Astrocyte of the cerebellum (primary cell): ENCODE measurements at regions not wholly inside any gene's neighbourhood (a gene's known extent, or its start where the extent isn't known, plus 50 kb on each side); places are given as distances from the start of the nearest gene placed in this dataset.

Experiments
- DNase-seq: peaks from one replicate; pipeline ENCODE4 v3.0.0-alpha.2; 2011; ENCODE audit warnings: low read depth
- H3K4me3 ChIP-seq: 2 replicates; pipeline ENCODE4 v1.5.1; 2011; ENCODE audit warnings: mild to moderate bottlenecking, low read depth, low read length, moderate library complexity
- in situ Hi-C: cut with HindIII; loops from 2 replicates; pipeline ENCODE4 v1.10.0; 2017; ENCODE audit warnings: low sequenced_read_pairs
- TF ChIP-seq, protein P1 (sequence below): IDR thresholded peaks from 2 replicates; pipeline ENCODE4 v1.5.1; 2012; ENCODE audit warnings: low read length, low read depth, moderate library complexity, mild to moderate bottlenecking; ENCODE audit errors: missing control alignments

DNA sequence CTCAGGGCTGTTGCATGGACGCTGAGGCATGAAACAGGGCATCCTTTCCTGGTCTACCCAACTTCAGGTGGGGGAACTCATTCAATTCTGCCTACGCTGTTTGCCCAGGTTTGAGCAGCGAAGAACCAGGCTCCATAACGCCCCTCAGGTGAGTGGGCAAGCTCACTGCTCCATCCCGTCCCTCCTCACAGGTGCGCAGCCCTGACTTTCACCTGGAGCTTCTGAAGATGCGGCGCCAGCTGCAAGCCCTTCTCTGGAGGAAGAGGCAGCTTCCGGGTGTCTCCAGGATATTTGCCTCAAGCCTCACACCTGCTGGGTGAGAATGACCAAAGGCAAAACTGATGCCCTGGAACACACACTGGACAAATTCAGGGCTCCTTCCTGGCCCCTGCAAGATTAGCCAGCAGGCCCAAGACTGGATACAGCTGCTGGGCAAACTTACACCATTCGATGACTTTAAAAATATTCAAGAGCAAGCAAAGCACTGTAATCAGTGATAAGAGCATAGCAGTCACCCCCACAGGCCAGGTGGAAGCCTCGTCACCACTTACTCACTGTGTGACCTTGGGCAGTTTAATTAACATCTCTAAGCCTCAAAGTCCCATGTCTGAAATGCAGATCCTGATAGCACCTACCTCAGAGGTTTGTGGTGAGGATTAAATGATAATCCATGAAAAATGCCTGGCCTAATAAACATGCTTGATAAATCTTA is 97.7 kb downstream of the GYPC start:
- TF ChIP-seq, protein P1, sequence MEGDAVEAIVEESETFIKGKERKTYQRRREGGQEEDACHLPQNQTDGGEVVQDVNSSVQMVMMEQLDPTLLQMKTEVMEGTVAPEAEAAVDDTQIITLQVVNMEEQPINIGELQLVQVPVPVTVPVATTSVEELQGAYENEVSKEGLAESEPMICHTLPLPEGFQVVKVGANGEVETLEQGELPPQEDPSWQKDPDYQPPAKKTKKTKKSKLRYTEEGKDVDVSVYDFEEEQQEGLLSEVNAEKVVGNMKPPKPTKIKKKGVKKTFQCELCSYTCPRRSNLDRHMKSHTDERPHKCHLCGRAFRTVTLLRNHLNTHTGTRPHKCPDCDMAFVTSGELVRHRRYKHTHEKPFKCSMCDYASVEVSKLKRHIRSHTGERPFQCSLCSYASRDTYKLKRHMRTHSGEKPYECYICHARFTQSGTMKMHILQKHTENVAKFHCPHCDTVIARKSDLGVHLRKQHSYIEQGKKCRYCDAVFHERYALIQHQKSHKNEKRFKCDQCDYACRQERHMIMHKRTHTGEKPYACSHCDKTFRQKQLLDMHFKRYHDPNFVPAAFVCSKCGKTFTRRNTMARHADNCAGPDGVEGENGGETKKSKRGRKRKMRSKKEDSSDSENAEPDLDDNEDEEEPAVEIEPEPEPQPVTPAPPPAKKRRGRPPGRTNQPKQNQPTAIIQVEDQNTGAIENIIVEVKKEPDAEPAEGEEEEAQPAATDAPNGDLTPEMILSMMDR = no peak
- DNase-seq = no peak
- in situ Hi-C loops = no loop called here
- no peak overlapping the region for H3K4me3 ChIP-seq

DNA sequence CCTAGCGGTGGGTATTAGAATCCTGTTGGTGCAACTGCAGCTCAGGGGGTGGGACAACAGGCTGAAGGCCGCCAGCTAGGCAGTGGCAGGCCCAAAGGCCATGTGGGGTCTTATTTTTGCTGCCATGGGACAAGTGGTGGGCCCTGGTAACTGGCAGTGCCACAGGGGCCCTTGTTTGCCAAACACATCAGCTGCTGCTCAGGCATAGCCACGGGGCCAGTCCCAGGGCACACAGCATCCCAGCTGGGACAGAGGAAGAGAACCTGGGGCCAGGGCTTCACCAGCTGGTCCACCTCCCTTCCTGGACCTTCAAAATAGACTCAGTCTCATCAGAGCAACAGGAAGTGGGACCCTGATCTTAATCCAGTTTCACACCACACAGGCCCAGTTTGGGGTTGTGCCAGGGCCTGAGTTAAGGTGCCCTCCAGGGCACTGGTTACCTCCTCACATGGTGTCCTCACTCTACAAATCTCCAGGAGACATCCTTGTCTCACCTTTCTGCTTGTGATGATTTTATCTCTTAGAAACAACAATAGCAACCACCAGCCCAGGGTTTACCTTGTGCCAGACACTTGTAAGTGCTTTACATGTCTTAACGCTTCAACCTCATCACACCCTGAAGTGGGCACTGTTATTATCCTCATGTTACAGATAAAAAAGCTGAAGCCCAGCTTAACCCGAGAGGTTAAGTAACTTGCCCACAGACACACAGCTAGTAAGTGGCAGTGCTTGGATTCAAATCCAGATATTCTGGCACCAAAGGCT is 98.5 kb downstream of the GYPC start:
- in situ Hi-C loops = no loop called here
- no peak for DNase-seq
- H3K4me3 ChIP-seq = no peak overlapping the region
- TF ChIP-seq, protein P1 = no peak

GRCh38 chr2:126756125-126756524 is 100.2 kb downstream of the GYPC start:
- DNase-seq = no peak
- TF ChIP-seq, protein P1 = no peak
- no peak overlapping the region for H3K4me3 ChIP-seq
- in situ Hi-C loops = no loop called here

DNA sequence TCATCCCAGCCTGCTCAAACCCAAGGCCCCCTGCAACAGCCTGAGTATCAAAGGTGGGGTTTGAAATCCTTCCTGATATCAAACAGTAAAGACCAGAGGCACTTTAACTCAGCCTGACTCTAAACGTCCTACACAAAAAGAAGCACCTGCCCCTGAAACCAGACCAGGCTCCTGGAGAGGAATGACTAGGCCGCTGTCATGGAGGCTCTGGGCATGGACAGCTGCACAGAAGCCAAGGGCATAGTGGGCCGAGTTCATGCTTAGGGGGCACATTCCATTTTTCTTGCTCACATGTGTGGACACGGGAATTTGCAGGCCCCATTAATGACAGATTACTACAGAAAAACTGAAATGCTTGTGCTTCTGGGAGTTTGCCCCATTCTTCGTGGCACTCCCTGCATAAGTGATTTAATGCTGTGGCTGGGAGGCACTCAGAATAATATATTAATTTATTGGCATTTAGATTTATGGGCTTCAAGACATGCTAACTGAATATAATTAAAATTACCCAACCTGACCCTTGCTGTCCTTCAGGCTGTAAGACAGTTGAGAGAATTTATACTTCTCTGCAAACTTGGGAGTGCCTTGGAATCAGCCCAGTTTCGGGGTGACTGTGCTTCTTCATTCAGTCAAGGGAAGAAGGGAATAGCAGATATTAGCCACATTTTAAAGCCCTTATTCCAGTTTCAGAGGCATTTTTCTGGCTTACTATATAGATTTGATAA is 105.5 kb downstream of the GYPC start:
- H3K4me3 ChIP-seq = no peak overlapping the region
- DNase-seq = no peak
- in situ Hi-C loops = no loop called here
- TF ChIP-seq, protein P1 = no peak

DNA sequence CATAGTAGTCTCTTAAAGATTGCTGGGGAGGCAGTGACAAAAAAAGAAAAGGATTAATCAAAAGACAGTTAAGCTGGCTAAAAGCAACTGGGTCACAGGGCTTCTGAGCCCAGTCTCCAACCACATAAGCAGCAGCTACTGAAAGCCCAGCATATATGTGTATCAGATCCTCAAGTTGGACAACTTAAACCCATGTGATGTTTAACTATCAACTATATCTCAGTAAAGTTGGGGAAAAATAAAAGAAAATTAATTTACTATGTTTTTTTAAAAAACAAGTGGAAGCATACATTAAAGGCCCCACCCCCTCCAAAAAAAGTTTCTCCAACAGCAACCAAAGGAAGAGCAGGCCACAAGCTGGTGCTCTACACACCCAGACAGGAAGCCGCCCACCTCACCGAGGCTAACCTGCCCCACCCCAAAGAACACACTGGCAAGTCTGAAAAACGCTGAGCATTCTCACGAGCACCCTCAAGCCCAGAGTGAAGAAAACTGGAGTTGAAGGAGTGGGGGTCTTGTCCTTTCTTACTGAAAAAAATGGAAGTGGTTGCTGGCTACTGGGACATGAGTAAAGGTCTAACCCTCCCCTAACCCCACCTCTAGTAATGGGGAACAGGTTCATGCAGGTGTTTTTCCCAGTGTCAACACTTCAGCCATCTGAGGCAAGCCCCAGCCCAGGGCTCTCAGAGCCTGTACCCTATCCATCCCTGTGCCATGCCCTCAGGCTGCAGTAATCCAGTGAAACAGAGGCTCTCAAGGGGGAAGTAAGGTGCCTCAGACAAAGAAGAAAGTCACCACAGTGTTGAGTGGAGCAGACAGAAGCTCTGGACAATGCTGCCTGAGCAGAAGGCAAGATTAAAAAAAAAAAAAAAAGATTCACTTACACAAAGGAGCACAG is 106.3 kb downstream of the GYPC start:
- TF ChIP-seq, protein P1 = no peak
- in situ Hi-C loops = no loop called here
- H3K4me3 ChIP-seq = no peak overlapping the region
- DNase-seq = no peak
